GM12878 (cell line): ENCODE measurements at regions not wholly inside any gene's neighbourhood (a gene's known extent, or its start where the extent isn't known, plus 50 kb on each side); places are given as distances from the start of the nearest gene placed in this dataset.
A peak's percentile ranks its signal among the peaks of the same experiment; 100 is the strongest.

Source experiments
- BHLHE40 ChIP-seq, 2 experiments: fragments of 450-650 bp in 1 of 2; IDR thresholded peaks; 2 replicates each; pipeline ENCODE4 v1.6.1; 2011 to 2017; ENCODE audit warnings: low read depth in 2 of 2, borderline replicate concordance in 1 of 2, improper control_type of control experiment in 1 of 2, low read length in 1 of 2, mild to moderate bottlenecking in 1 of 2
- CHD2 ChIP-seq: IDR thresholded peaks from 2 replicates; pipeline ENCODE4 v1.6.1; 2011; ENCODE audit warnings: low read depth, low read length, improper control_type of control experiment, borderline replicate concordance
- GATAD2B ChIP-seq: fragments of 450-650 bp; conservative IDR thresholded peaks from 2 replicates; pipeline ENCODE4 v1.6.1; 2017; ENCODE audit warnings: low read depth, mild to moderate bottlenecking, moderate library complexity
- IRF4 ChIP-seq: IDR thresholded peaks from 2 replicates; pipeline ENCODE4 v1.6.1; 2011; ENCODE audit warnings: low read depth, low read length
- POLR2A ChIP-seq: IDR thresholded peaks from 2 replicates; pipeline ENCODE4 v1.6.1; 2011; ENCODE audit warnings: low read depth, mild to moderate bottlenecking, low read length
- RB1 ChIP-seq: fragments of 450-650 bp; formaldehyde crosslinking; IDR thresholded peaks from 2 replicates; pipeline ENCODE4 v1.6.1; 2017; ENCODE audit warnings: mild to moderate bottlenecking, borderline replicate concordance
- RBBP5 ChIP-seq: fragments of 200-600 bp; sonication (generic); conservative IDR thresholded peaks from 2 replicates; pipeline ENCODE4 v1.6.1; 2016
- RELA ChIP-seq: fragments of 450-650 bp; IDR thresholded peaks from 2 replicates; pipeline ENCODE4 v1.8.0; 2014; ENCODE audit warnings: borderline replicate concordance; ENCODE audit not compliant: partially characterized antibody
- SMARCA5 ChIP-seq: fragments of 450-650 bp; IDR thresholded peaks from 2 replicates; pipeline ENCODE4 v1.6.1; 2017; ENCODE audit warnings: mild to moderate bottlenecking
- SUPT20H ChIP-seq: IDR thresholded peaks from 2 replicates; pipeline ENCODE4 v1.6.1; 2011; ENCODE audit warnings: low read depth, mild to moderate bottlenecking, low read length, moderate library complexity, borderline replicate concordance; ENCODE audit not compliant: control insufficient read depth
- TF ChIP-seq, protein P1 (sequence below): fragments of 450-650 bp; formaldehyde crosslinking; IDR thresholded peaks from 2 replicates; pipeline ENCODE4 v1.5.0; 2022; ENCODE audit warnings: mild to moderate bottlenecking, missing genetic modification characterization
- TF ChIP-seq, protein P2 (sequence below): fragments of 450-650 bp; IDR thresholded peaks from 2 replicates; pipeline ENCODE4 v1.6.1; 2018; ENCODE audit warnings: borderline replicate concordance, mild to moderate bottlenecking; ENCODE audit not compliant: partially characterized antibody
- TF ChIP-seq, protein P3 (sequence below): fragments of 450-650 bp; formaldehyde crosslinking; IDR thresholded peaks from 2 replicates; pipeline ENCODE4 v1.4.0; 2020; ENCODE audit warnings: mild to moderate bottlenecking, moderate library complexity
- TF ChIP-seq, protein P4 (sequence below), 3 experiments: IDR thresholded peaks in 2 of 3; conservative IDR thresholded peaks in 1 of 3; 2 replicates each; pipeline ENCODE4 v1.5.1; 2011; ENCODE audit warnings: low read depth in 3 of 3, low read length in 3 of 3, mild to moderate bottlenecking in 3 of 3, control low read depth in 2 of 3, moderate library complexity in 2 of 3, inconsistent platforms in 1 of 3, mixed read lengths in 1 of 3; ENCODE audit not compliant: control insufficient read depth in 2 of 3, insufficient read depth in 1 of 3; ENCODE audit errors: extremely low read depth in 1 of 3
- TF ChIP-seq, protein P5 (sequence below): IDR thresholded peaks from 2 replicates; pipeline ENCODE4 v1.6.1; 2011; ENCODE audit warnings: borderline replicate concordance, low read depth, mild to moderate bottlenecking, moderate library complexity, low read length; ENCODE audit not compliant: insufficient read depth, poor library complexity, severe bottlenecking

DNA sequence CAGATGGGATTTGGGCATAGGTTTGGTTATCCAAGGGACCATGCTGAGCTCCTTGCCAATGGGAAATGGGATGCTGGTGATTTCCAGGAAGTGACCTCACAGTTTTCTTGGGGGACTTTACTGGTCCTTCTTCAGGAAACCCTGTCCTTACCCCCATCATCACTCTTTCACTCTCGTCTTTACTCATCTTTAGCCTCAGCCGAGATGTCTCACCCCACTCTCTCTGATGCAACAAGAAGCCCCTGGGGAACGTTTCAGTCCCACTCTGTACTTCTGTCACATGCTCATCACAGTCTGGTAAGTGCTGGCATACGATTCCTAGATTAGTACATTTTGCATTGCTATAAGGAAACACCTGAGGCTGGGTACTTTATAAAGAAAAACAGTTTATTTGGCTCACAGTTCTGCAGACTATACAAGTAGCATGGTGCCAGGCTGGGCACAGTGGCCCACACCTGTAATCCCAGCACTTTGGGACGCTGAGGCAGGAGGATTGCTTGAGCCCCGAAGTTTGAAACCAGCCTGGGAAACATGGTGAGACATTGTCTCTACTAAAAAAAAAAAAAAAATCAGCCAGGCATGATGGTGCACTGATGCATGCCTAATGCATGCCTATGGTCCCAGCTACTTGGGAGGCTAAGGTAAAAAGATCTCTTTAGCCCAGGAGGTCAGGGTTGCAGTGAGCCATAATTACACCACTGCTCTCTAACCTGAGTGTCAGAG is 63.5 kb upstream of the VKORC1L1 start (continued):
- TF ChIP-seq, protein P1, sequence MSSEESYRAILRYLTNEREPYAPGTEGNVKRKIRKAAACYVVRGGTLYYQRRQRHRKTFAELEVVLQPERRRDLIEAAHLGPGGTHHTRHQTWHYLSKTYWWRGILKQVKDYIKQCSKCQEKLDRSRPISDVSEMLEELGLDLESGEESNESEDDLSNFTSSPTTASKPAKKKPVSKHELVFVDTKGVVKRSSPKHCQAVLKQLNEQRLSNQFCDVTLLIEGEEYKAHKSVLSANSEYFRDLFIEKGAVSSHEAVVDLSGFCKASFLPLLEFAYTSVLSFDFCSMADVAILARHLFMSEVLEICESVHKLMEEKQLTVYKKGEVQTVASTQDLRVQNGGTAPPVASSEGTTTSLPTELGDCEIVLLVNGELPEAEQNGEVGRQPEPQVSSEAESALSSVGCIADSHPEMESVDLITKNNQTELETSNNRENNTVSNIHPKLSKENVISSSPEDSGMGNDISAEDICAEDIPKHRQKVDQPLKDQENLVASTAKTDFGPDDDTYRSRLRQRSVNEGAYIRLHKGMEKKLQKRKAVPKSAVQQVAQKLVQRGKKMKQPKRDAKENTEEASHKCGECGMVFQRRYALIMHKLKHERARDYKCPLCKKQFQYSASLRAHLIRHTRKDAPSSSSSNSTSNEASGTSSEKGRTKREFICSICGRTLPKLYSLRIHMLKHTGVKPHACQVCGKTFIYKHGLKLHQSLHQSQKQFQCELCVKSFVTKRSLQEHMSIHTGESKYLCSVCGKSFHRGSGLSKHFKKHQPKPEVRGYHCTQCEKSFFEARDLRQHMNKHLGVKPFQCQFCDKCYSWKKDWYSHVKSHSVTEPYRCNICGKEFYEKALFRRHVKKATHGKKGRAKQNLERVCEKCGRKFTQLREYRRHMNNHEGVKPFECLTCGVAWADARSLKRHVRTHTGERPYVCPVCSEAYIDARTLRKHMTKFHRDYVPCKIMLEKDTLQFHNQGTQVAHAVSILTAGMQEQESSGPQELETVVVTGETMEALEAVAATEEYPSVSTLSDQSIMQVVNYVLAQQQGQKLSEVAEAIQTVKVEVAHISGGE (CRISPR knock-in tag) = no peak
- TF ChIP-seq, protein P2, sequence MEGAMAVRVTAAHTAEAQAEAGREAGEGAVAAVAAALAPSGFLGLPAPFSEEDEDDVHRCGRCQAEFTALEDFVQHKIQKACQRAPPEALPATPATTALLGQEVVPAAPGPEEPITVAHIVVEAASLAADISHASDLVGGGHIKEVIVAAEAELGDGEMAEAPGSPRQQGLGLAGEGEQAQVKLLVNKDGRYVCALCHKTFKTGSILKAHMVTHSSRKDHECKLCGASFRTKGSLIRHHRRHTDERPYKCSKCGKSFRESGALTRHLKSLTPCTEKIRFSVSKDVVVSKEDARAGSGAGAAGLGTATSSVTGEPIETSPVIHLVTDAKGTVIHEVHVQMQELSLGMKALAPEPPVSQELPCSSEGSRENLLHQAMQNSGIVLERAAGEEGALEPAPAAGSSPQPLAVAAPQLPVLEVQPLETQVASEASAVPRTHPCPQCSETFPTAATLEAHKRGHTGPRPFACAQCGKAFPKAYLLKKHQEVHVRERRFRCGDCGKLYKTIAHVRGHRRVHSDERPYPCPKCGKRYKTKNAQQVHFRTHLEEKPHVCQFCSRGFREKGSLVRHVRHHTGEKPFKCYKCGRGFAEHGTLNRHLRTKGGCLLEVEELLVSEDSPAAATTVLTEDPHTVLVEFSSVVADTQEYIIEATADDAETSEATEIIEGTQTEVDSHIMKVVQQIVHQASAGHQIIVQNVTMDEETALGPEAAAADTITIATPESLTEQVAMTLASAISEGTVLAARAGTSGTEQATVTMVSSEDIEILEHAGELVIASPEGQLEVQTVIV = no peak
- TF ChIP-seq, protein P3, sequence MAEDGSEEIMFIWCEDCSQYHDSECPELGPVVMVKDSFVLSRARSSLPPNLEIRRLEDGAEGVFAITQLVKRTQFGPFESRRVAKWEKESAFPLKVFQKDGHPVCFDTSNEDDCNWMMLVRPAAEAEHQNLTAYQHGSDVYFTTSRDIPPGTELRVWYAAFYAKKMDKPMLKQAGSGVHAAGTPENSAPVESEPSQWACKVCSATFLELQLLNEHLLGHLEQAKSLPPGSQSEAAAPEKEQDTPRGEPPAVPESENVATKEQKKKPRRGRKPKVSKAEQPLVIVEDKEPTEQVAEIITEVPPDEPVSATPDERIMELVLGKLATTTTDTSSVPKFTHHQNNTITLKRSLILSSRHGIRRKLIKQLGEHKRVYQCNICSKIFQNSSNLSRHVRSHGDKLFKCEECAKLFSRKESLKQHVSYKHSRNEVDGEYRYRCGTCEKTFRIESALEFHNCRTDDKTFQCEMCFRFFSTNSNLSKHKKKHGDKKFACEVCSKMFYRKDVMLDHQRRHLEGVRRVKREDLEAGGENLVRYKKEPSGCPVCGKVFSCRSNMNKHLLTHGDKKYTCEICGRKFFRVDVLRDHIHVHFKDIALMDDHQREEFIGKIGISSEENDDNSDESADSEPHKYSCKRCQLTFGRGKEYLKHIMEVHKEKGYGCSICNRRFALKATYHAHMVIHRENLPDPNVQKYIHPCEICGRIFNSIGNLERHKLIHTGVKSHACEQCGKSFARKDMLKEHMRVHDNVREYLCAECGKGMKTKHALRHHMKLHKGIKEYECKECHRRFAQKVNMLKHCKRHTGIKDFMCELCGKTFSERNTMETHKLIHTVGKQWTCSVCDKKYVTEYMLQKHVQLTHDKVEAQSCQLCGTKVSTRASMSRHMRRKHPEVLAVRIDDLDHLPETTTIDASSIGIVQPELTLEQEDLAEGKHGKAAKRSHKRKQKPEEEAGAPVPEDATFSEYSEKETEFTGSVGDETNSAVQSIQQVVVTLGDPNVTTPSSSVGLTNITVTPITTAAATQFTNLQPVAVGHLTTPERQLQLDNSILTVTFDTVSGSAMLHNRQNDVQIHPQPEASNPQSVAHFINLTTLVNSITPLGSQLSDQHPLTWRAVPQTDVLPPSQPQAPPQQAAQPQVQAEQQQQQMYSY (CRISPR knock-in tag) = no peak
- TF ChIP-seq RELA = peak; percentile 37
- no peak for TF ChIP-seq SUPT20H
- peak; percentile 50; the same call in 1 of the 2 replicates for TF ChIP-seq CHD2
- TF ChIP-seq, protein P4, sequence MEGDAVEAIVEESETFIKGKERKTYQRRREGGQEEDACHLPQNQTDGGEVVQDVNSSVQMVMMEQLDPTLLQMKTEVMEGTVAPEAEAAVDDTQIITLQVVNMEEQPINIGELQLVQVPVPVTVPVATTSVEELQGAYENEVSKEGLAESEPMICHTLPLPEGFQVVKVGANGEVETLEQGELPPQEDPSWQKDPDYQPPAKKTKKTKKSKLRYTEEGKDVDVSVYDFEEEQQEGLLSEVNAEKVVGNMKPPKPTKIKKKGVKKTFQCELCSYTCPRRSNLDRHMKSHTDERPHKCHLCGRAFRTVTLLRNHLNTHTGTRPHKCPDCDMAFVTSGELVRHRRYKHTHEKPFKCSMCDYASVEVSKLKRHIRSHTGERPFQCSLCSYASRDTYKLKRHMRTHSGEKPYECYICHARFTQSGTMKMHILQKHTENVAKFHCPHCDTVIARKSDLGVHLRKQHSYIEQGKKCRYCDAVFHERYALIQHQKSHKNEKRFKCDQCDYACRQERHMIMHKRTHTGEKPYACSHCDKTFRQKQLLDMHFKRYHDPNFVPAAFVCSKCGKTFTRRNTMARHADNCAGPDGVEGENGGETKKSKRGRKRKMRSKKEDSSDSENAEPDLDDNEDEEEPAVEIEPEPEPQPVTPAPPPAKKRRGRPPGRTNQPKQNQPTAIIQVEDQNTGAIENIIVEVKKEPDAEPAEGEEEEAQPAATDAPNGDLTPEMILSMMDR (IDR thresholded peaks at IDR 0.05 in 2 of 3, conservative IDR thresholded peaks at IDR 0.05 in 1 of 3; ENCODE audit: control insufficient read depth in 2 of 3, extremely low read depth in 1 of 3, insufficient read depth in 1 of 3, low read depth in 3 of 3, low read length in 3 of 3) = no peak
- TF ChIP-seq RB1 = no peak
- TF ChIP-seq GATAD2B = peak; percentile 79
- TF ChIP-seq SMARCA5 = no peak
- TF ChIP-seq, protein P5, sequence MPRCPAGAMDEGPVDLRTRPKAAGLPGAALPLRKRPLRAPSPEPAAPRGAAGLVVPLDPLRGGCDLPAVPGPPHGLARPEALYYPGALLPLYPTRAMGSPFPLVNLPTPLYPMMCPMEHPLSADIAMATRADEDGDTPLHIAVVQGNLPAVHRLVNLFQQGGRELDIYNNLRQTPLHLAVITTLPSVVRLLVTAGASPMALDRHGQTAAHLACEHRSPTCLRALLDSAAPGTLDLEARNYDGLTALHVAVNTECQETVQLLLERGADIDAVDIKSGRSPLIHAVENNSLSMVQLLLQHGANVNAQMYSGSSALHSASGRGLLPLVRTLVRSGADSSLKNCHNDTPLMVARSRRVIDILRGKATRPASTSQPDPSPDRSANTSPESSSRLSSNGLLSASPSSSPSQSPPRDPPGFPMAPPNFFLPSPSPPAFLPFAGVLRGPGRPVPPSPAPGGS = peak; percentile 82
- TF ChIP-seq BHLHE40 (IDR thresholded peaks at IDR 0.05; ENCODE audit: borderline replicate concordance in 1 of 2, low read depth in 2 of 2, low read length in 1 of 2) = peak; percentile 75 to 87
- TF ChIP-seq POLR2A = no peak
- no peak for TF ChIP-seq RBBP5
- TF ChIP-seq IRF4 = peak; percentile 97
